SU-DHL-6 (cell line): ENCODE measurements at regions not wholly inside any gene's neighbourhood (a gene's known extent, or its start where the extent isn't known, plus 50 kb on each side); places are given as distances from the start of the nearest gene placed in this dataset.
A peak's percentile ranks its signal among the peaks of the same experiment; 100 is the strongest.

Experiments
- H2AFZ ChIP-seq: fragments of 200-600 bp; sonication (generic); 2 replicates; pipeline ENCODE4 v1.6.1; 2014; ENCODE audit warnings: low read depth, mild to moderate bottlenecking, moderate library complexity, mixed read lengths, antibody characterized with exemption, low read length; ENCODE audit not compliant: severe bottlenecking
- H3F3A ChIP-seq: fragments of 200-600 bp; shearing (Covaris generic); 2 replicates; pipeline ENCODE4 v1.6.0; 2016; ENCODE audit warnings: antibody characterized with exemption, mild to moderate bottlenecking; ENCODE audit not compliant: insufficient read depth
- H3K27ac ChIP-seq: fragments of 200-600 bp; sonication (generic); 2 replicates; pipeline ENCODE4 v1.5.1; 2016; ENCODE audit warnings: low read depth, mild to moderate bottlenecking, low read length, moderate library complexity, mixed read lengths
- H3K27me3 ChIP-seq: fragments of 200-600 bp; sonication (generic), shearing (Covaris generic); 2 replicates; pipeline ENCODE4 v1.6.0; 2014; ENCODE audit warnings: mild to moderate bottlenecking, low read length
- H3K36me3 ChIP-seq: fragments of 200-600 bp; sonication (generic); 2 replicates; pipeline ENCODE4 v1.6.1; 2014; ENCODE audit warnings: mild to moderate bottlenecking, low read length, mixed read lengths
- H3K4me2 ChIP-seq: fragments of 300-600, 200-600 bp; shearing (Covaris generic), sonication (generic); 2 replicates; pipeline ENCODE4 v1.6.0; 2014; ENCODE audit warnings: low read length, low read depth, mild to moderate bottlenecking; ENCODE audit not compliant: poor library complexity, severe bottlenecking
- H3K4me3 ChIP-seq: fragments of 200-600 bp; sonication (generic); 2 replicates; pipeline ENCODE4 v1.5.1; 2014; ENCODE audit warnings: antibody characterized with exemption, low read length, mild to moderate bottlenecking, mixed read lengths; ENCODE audit not compliant: insufficient read depth, poor library complexity, severe bottlenecking
- H3K79me2 ChIP-seq: fragments of 200-600 bp; sonication (generic); 2 replicates; pipeline ENCODE4 v1.6.1; 2014; ENCODE audit warnings: mild to moderate bottlenecking, low read length, moderate library complexity; ENCODE audit not compliant: insufficient read depth
- H3K9ac ChIP-seq: fragments of 200-600 bp; sonication (generic); 2 replicates; pipeline ENCODE4 v1.7.0; 2014; ENCODE audit warnings: mild to moderate bottlenecking, low read length
- H3K9me2 ChIP-seq: fragments of 200-600 bp; sonication (generic); replicated peaks from 2 replicates; pipeline ENCODE4 v1.6.1; 2014; ENCODE audit warnings: low read length; ENCODE audit not compliant: insufficient read depth
- H3K9me3 ChIP-seq: fragments of 200-600 bp; sonication (generic); 2 replicates; pipeline ENCODE4 v1.6.1; 2014; ENCODE audit warnings: low read length, mixed read lengths; ENCODE audit not compliant: insufficient read depth
- H4K20me1 ChIP-seq: fragments of 200-600 bp; sonication (generic); 2 replicates; pipeline ENCODE4 v1.6.1; 2014; ENCODE audit warnings: low read depth, mild to moderate bottlenecking, antibody characterized with exemption, low read length, moderate library complexity, mixed read lengths
- CTCF ChIP-seq: fragments of 200-600 bp; sonication (generic); IDR thresholded peaks from one replicate; pipeline ENCODE4 v1.5.1; 2017; ENCODE audit warnings: antibody characterized with exemption, mild to moderate bottlenecking, low read length, moderate library complexity; ENCODE audit not compliant: insufficient read depth, poor library complexity, severe bottlenecking
- EZH2phosphoT487 ChIP-seq: fragments of 200-600 bp; sonication (generic), shearing (Covaris generic); conservative IDR thresholded peaks from 2 replicates; pipeline ENCODE4 v1.6.1; 2018; ENCODE audit warnings: mild to moderate bottlenecking, antibody characterized with exemption, low read length, moderate library complexity, mixed read lengths

DNA sequence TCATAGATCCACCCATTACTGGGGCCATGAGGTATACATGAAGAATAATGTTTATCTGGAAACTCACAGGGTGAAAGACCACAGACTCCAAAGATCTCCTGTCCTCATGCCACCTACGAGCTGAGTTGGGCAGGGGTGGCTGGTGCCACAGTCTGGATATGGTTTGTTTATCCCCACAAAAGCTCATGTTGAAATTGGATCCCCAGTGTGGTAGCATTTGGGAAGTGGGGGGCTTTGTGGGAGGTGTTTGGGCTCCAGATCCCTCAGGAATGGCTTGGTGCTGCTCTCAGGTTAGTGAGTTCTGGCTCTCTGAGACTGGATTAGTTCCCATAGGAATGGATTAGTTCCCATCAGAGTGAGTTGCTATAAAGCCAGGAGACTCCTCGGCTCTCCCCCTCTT, 192.3 kb upstream of the FSCB start:
- Histone ChIP-seq H3K9me3 (no peaks in the 10 kb centered on the region), H3K9me2 (no peaks in the 10 kb centered on the region), H3K4me2 (no peak overlapping the region), H3K9ac (no peak overlapping the region), H3K27ac (no peak overlapping the region), H3K4me3 (no peak overlapping the region), H3K36me3 (no peaks in the 10 kb centered on the region), H3F3A (no peaks in the 10 kb centered on the region), H3K27me3 (no peaks in the 10 kb centered on the region), H2AFZ (no peak overlapping the region), H4K20me1 (no peaks in the 10 kb centered on the region), H3K79me2 (no peaks in the 10 kb centered on the region)
- no peak for TF ChIP-seq EZH2phosphoT487
- TF ChIP-seq CTCF = no peak

DNA sequence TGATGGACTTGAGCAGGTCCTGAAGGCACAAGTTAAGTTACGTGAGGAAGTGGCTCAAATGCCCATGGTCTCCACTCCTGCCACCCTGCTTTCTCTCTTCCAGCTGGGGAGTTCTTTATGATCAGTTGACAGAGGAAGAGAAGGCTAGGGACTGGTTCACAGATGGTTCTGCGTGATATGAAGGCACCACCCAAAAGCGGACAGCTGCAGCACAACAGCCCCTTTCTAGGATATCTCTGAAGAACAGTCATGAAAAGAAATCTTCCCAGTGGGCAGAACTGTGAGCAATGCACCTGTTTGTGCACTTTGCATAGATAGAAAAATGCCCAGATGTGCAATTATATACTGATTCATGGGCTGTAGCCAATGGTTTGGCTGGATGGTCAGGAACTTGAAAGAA, 162.4 kb upstream of the FSCB start:
- Histone ChIP-seq H4K20me1 (no peaks in the 10 kb centered on the region), H3K9me3 (no peaks in the 10 kb centered on the region)

DNA sequence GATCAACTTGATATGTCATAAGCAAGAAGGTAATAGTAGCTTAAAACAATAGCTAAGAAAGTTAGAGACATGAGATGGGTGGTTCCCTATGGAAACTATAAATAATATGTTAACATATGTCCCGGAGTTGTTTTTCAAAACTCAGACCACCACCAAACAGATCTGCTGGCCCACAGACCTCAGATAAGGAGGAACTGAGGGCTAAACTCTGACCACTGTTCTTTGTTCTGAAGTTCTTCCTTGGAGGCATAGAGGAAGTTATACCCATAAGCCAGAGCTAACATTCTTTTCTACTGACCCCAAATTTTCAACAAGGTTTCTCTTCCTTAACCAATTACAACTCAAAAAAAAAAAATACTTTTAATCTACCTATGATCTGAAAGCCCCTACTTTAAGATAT, 156.1 kb upstream of the FSCB start:
- no peak overlapping the region for H3K9ac ChIP-seq
- H3K36me3 ChIP-seq = no peaks in the 10 kb centered on the region
- no peak overlapping the region for H3K27ac ChIP-seq
- H3K9me2 ChIP-seq = no peaks in the 10 kb centered on the region
- H3F3A ChIP-seq = no peaks in the 10 kb centered on the region
- H3K27me3 ChIP-seq = no peaks in the 10 kb centered on the region
- no peaks in the 10 kb centered on the region for H3K9me3 ChIP-seq
- TF ChIP-seq CTCF (no peak), EZH2phosphoT487 (no peak)
- H3K4me3 ChIP-seq = no peak overlapping the region
- H3K79me2 ChIP-seq = no peaks in the 10 kb centered on the region
- peak overlapping the region; percentile 14 for H2AFZ ChIP-seq
- H3K4me2 ChIP-seq = no peak overlapping the region
- no peaks in the 10 kb centered on the region for H4K20me1 ChIP-seq

More for the DNA sequence above, 162.4 kb upstream of the FSCB start:
- TF ChIP-seq CTCF (no peak), EZH2phosphoT487 (no peak)
- Histone ChIP-seq H3K27ac (no peak overlapping the region), H3F3A (no peaks in the 10 kb centered on the region), H2AFZ (no peak overlapping the region), H3K9ac (no peak overlapping the region), H3K9me2 (no peaks in the 10 kb centered on the region), H3K4me2 (no peak overlapping the region), H3K36me3 (no peaks in the 10 kb centered on the region), H3K27me3 (no peaks in the 10 kb centered on the region), H3K4me3 (no peak overlapping the region), H3K79me2 (no peaks in the 10 kb centered on the region)
